ENCODE measurements at regions not wholly inside any gene's neighbourhood (a gene's known extent, or its start where the extent isn't known, plus 50 kb on each side); places are given as distances from the start of the nearest gene placed in this dataset.
"Not testable (repeated sequence)": the region's sequence is repeated elsewhere in the genome, so short reads cannot be mapped to it uniquely, and the experiment has no call there.

- no peak overlapping the region for H3K27ac ChIP-seq (ENCODE audit: low read depth, low read length, poor library complexity, severe bottlenecking)
- H3K4me3 ChIP-seq (ENCODE audit: low read depth, low read length, poor library complexity, severe bottlenecking): no peak overlapping the region
- CTCF ChIA-PET (ENCODE audit: unreplicated experiment): no interaction called here
- intact Hi-C loops (cut with micrococcal nuclease; ENCODE audit: unreplicated experiment): no loop called here
- no peak overlapping the region for H3K4me2 ChIP-seq (ENCODE audit: low read length)
- no peaks in the 10 kb centered on the region for H3K9me3 ChIP-seq (ENCODE audit: low read length)
- no peaks in the 10 kb centered on the region for H3K4me1 ChIP-seq (ENCODE audit: insufficient read depth, low read length, poor library complexity, severe bottlenecking)
- DNase-seq (ENCODE audit: low spot score): no peak
- TF ChIP-seq EZH2phosphoT487 (IDR thresholded peaks at IDR 0.05; ENCODE audit: borderline replicate concordance, low read depth, low read length): no peak
- no peak for TF ChIP-seq CTCF (conservative IDR thresholded peaks at IDR 0.05; ENCODE audit: low read length)
- POLR2A ChIA-PET: no interaction called here
- H3K9me2 ChIP-seq (ENCODE audit: insufficient read depth, low read length): no peaks in the 10 kb centered on the region
- no peaks in the 10 kb centered on the region for H4K20me1 ChIP-seq (ENCODE audit: insufficient read depth, low read length)
- no TSS peak for BruUV-seq (replicated peaks)
- no peaks in the 10 kb centered on the region for H3K79me2 ChIP-seq (ENCODE audit: insufficient read depth, low read depth, low read length)
- H2AFZ ChIP-seq (ENCODE audit: low read length): no peak overlapping the region
- no peaks in the 10 kb centered on the region for H3K36me3 ChIP-seq (ENCODE audit: insufficient read depth, low read length)
Observed at GRCh38 chr2:210965472-210965871, 409.1 kb downstream of the CPS1 start.

GRCh38 chr2:210966330-210966729 lies 409.9 kb downstream of the CPS1 start:
- Histone ChIP-seq H3K9me3 (ENCODE audit: low read length) (no peaks in the 10 kb centered on the region), H3K27ac (ENCODE audit: low read depth, low read length, poor library complexity, severe bottlenecking) (no peak overlapping the region), H4K20me1 (ENCODE audit: insufficient read depth, low read length) (no peaks in the 10 kb centered on the region), H3K9me2 (ENCODE audit: insufficient read depth, low read length) (no peaks in the 10 kb centered on the region), H3K4me2 (ENCODE audit: low read length) (no peak overlapping the region), H2AFZ (ENCODE audit: low read length) (no peak overlapping the region), H3K4me1 (ENCODE audit: insufficient read depth, low read length, poor library complexity, severe bottlenecking) (no peaks in the 10 kb centered on the region), H3K36me3 (ENCODE audit: insufficient read depth, low read length) (no peaks in the 10 kb centered on the region), H3K79me2 (ENCODE audit: insufficient read depth, low read depth, low read length) (no peaks in the 10 kb centered on the region), H3K4me3 (ENCODE audit: low read depth, low read length, poor library complexity, severe bottlenecking) (no peak overlapping the region)
- intact Hi-C loops (cut with micrococcal nuclease; ENCODE audit: unreplicated experiment): no loop called here
- ChIA-PET CTCF (ENCODE audit: unreplicated experiment) (no interaction called here), POLR2A (no interaction called here)
- TF ChIP-seq CTCF (conservative IDR thresholded peaks at IDR 0.05; ENCODE audit: low read length) (no peak), EZH2phosphoT487 (IDR thresholded peaks at IDR 0.05; ENCODE audit: borderline replicate concordance, low read depth, low read length) (no peak)
- no peak for DNase-seq (ENCODE audit: low spot score)
- BruUV-seq (replicated peaks): no TSS peak

GRCh38 chr2:210971431-210971830 lies 415.0 kb downstream of the CPS1 start:
- DNase-seq (ENCODE audit: low spot score): no peak
- Histone ChIP-seq H3K9me3 (ENCODE audit: low read length) (no peaks in the 10 kb centered on the region), H3K9me2 (ENCODE audit: insufficient read depth, low read length) (no peaks in the 10 kb centered on the region), H3K4me1 (ENCODE audit: insufficient read depth, low read length, poor library complexity, severe bottlenecking) (no peaks in the 10 kb centered on the region), H4K20me1 (ENCODE audit: insufficient read depth, low read length) (no peaks in the 10 kb centered on the region), H3K4me3 (ENCODE audit: low read depth, low read length, poor library complexity, severe bottlenecking) (no peak overlapping the region), H2AFZ (ENCODE audit: low read length) (no peak overlapping the region), H3K79me2 (ENCODE audit: insufficient read depth, low read depth, low read length) (no peaks in the 10 kb centered on the region), H3K27ac (ENCODE audit: low read depth, low read length, poor library complexity, severe bottlenecking) (no peak overlapping the region), H3K4me2 (ENCODE audit: low read length) (no peak overlapping the region), H3K36me3 (ENCODE audit: insufficient read depth, low read length) (no peaks in the 10 kb centered on the region)
- intact Hi-C loops (cut with micrococcal nuclease; ENCODE audit: unreplicated experiment): no loop called here
- TF ChIP-seq EZH2phosphoT487 (IDR thresholded peaks at IDR 0.05; ENCODE audit: borderline replicate concordance, low read depth, low read length): no peak
- no peak for TF ChIP-seq CTCF (conservative IDR thresholded peaks at IDR 0.05; ENCODE audit: low read length)
- ChIA-PET CTCF (ENCODE audit: unreplicated experiment) (no interaction called here), POLR2A (no interaction called here)
- BruUV-seq (replicated peaks): no TSS peak

GRCh38 chr2:210986806-210987205 lies 430.4 kb downstream of the CPS1 start:
- BruUV-seq (replicated peaks); H3K9me2 ChIP-seq (ENCODE audit: insufficient read depth, low read length); POLR2A ChIA-PET; H3K36me3 ChIP-seq (ENCODE audit: insufficient read depth, low read length); H2AFZ ChIP-seq (ENCODE audit: low read length); intact Hi-C loops (cut with micrococcal nuclease; ENCODE audit: unreplicated experiment); H3K4me2 ChIP-seq (ENCODE audit: low read length); H4K20me1 ChIP-seq (ENCODE audit: insufficient read depth, low read length); H3K9me3 ChIP-seq (ENCODE audit: low read length); H3K4me3 ChIP-seq (ENCODE audit: low read depth, low read length, poor library complexity, severe bottlenecking); CTCF ChIA-PET (ENCODE audit: unreplicated experiment); H3K27ac ChIP-seq (ENCODE audit: low read depth, low read length, poor library complexity, severe bottlenecking); H3K4me1 ChIP-seq (ENCODE audit: insufficient read depth, low read length, poor library complexity, severe bottlenecking); H3K79me2 ChIP-seq (ENCODE audit: insufficient read depth, low read depth, low read length); DNase-seq (ENCODE audit: low spot score): not testable (repeated sequence)
